Upper lobe of left lung (tissue), 6 donors: ENCODE measurements at regions not wholly inside any gene's neighbourhood (a gene's known extent, or its start where the extent isn't known, plus 50 kb on each side); places are given as distances from the start of the nearest gene placed in this dataset.

Experiments used
- ATAC-seq, 2 donors: fragments of 200-7000 bp; cut with Tn5 transposase; one replicate each; pipeline ENCODE4 v1.9.1; 2022; ENCODE audit warnings: mild to moderate bottlenecking in 2 of 2, moderate library complexity in 2 of 2; ENCODE audit not compliant: low FRiP score in 2 of 2
- DNase-seq, 2 donors: peaks; one replicate each; pipeline ENCODE4 v3.0.0-alpha.2; 2019 to 2020
- H3K27ac ChIP-seq, 4 donors: fragments of 200-600 bp; sonication (generic); one replicate each; pipeline ENCODE4 v1.5.1; 2016 to 2019
- H3K27me3 ChIP-seq, 4 donors: fragments of 200-600 bp; sonication (generic); one replicate each; pipeline ENCODE4 v1.5.1; 2017 to 2019
- H3K36me3 ChIP-seq, 4 donors: fragments of 200-600 bp; sonication (generic); one replicate each; pipeline ENCODE4 v1.5.1; 2016 to 2019
- H3K4me1 ChIP-seq, 4 donors: fragments of 200-600 bp; sonication (generic); one replicate each; pipeline ENCODE4 v1.5.1; 2018 to 2019
- H3K4me3 ChIP-seq, 4 donors: fragments of 200-600 bp; sonication (generic); one replicate each; pipeline ENCODE4 v1.5.1; 2017 to 2019; ENCODE audit warnings: mild to moderate bottlenecking in 2 of 4, moderate library complexity in 1 of 4
- H3K9me3 ChIP-seq, 4 donors: fragments of 200-600 bp; sonication (generic); one replicate each; pipeline ENCODE4 v1.5.1; 2018 to 2019
- CTCF ChIP-seq, 6 experiments: fragments of 450-650 bp in 4 of 6; fragments of 200-600 bp in 2 of 6; sonication (generic) in 2 of 6; IDR thresholded peaks; one replicate each; pipeline ENCODE4 v1.5.1; 2016 to 2019; ENCODE audit warnings: antibody characterized with exemption in 6 of 6
- EP300 ChIP-seq, 4 donors: sonication (generic); formaldehyde crosslinking; IDR thresholded peaks; one replicate each; pipeline ENCODE4 v1.5.1; 2017; ENCODE audit warnings: antibody characterized with exemption in 4 of 4, control low read depth in 2 of 4
- POLR2A ChIP-seq, 4 donors: fragments of 450-650 bp; IDR thresholded peaks; one replicate each; pipeline ENCODE4 v1.5.1; 2016 to 2017; ENCODE audit warnings: antibody characterized with exemption in 4 of 4, mild to moderate bottlenecking in 2 of 4
- POLR2AphosphoS5 ChIP-seq, 2 donors: sonication (generic); formaldehyde crosslinking; IDR thresholded peaks; one replicate each; pipeline ENCODE4 v1.5.1; 2017; ENCODE audit warnings: antibody characterized with exemption in 2 of 2
- WGBS, 2 donors: methylation state at CpG; one replicate each; pipeline ENCODE4 v1.1.5; 2017 to 2018; 5-methylcytosine and 5-hydroxymethylcytosine counted together
- donor health status: DM: no; HTN: no; CAD: no; lungs with moderate emphysema.
- donor health status: DM: no; HTN: yes; CAD: no; lungs with severe emphysema.

- ATAC-seq (no peak), DNase-seq (no peak)
- TF ChIP-seq EP300 (IDR thresholded peaks at IDR 0.05): no peak
- TF ChIP-seq POLR2A (IDR thresholded peaks at IDR 0.05): no peak
- no peak for TF ChIP-seq POLR2AphosphoS5 (IDR thresholded peaks at IDR 0.05)
- no peak for TF ChIP-seq CTCF (IDR thresholded peaks at IDR 0.05)
- no peaks in the 10 kb centered on the region for H3K4me1 ChIP-seq
- no peaks in the 10 kb centered on the region for H3K27me3 ChIP-seq
- no peaks in the 10 kb centered on the region for H3K36me3 ChIP-seq
- WGBS, 2 donors: 74 to 76% methylated on average over 4 of the region's 4 CpGs
- H3K27ac ChIP-seq: no peak overlapping the region
- H3K9me3 ChIP-seq: no peaks in the 10 kb centered on the region
- no peak overlapping the region for H3K4me3 ChIP-seq
Observed at GRCh38 chr6:71524201-71524600, 235.6 kb downstream of the OGFRL1 start.

- DNase-seq (no peak), ATAC-seq (no peak)
- Histone ChIP-seq H3K4me3 (no peak overlapping the region), H3K27ac (no peak overlapping the region), H3K27me3 (no peaks in the 10 kb centered on the region), H3K9me3 (no peaks in the 10 kb centered on the region), H3K4me1 (no peaks in the 10 kb centered on the region), H3K36me3 (no peaks in the 10 kb centered on the region)
- WGBS, 2 donors: 91 to 94% methylated on average over 1 of the region's 1 CpG
- TF ChIP-seq POLR2A (IDR thresholded peaks at IDR 0.05): no peak
- TF ChIP-seq EP300 (IDR thresholded peaks at IDR 0.05): no peak
- no peak for TF ChIP-seq CTCF (IDR thresholded peaks at IDR 0.05)
- TF ChIP-seq POLR2AphosphoS5 (IDR thresholded peaks at IDR 0.05): no peak
Observed at GRCh38 chr6:71527886-71528285, 239.3 kb downstream of the OGFRL1 start.

- Histone ChIP-seq H3K4me1 (no peaks in the 10 kb centered on the region), H3K4me3 (no peak overlapping the region), H3K9me3 (no peaks in the 10 kb centered on the region), H3K36me3 (no peaks in the 10 kb centered on the region), H3K27me3 (no peaks in the 10 kb centered on the region), H3K27ac (no peak overlapping the region)
- DNase-seq (no peak), ATAC-seq (no peak)
- TF ChIP-seq POLR2A (IDR thresholded peaks at IDR 0.05) (no peak), POLR2AphosphoS5 (IDR thresholded peaks at IDR 0.05) (no peak), CTCF (IDR thresholded peaks at IDR 0.05) (no peak), EP300 (IDR thresholded peaks at IDR 0.05) (no peak)
- 58 to 63% methylated on average over 2 of the region's 2 CpGs for WGBS, 2 donors
Observed at GRCh38 chr6:71529026-71529425, 240.4 kb downstream of the OGFRL1 start.

- ATAC-seq (no peak), DNase-seq (no peak)
- 89 to 90% methylated on average over 2 of the region's 2 CpGs for WGBS, 2 donors
- no peaks in the 10 kb centered on the region for H3K36me3 ChIP-seq
- TF ChIP-seq POLR2AphosphoS5 (IDR thresholded peaks at IDR 0.05) (no peak), CTCF (IDR thresholded peaks at IDR 0.05) (no peak), POLR2A (IDR thresholded peaks at IDR 0.05) (no peak), EP300 (IDR thresholded peaks at IDR 0.05) (no peak)
- no peak overlapping the region for H3K4me3 ChIP-seq
- H3K9me3 ChIP-seq: no peaks in the 10 kb centered on the region
- H3K27me3 ChIP-seq: no peaks in the 10 kb centered on the region
- H3K4me1 ChIP-seq: no peaks in the 10 kb centered on the region
- no peak overlapping the region for H3K27ac ChIP-seq
Observed at GRCh38 chr6:71529769-71530168, 241.2 kb downstream of the OGFRL1 start.

- H3K9me3 ChIP-seq: no peaks in the 10 kb centered on the region
- no peaks in the 10 kb centered on the region for H3K27me3 ChIP-seq
- no peak overlapping the region for H3K27ac ChIP-seq
- H3K4me3 ChIP-seq: no peak overlapping the region
- ATAC-seq: no peak
- TF ChIP-seq POLR2A (IDR thresholded peaks at IDR 0.05): no peak
- TF ChIP-seq POLR2AphosphoS5 (IDR thresholded peaks at IDR 0.05): no peak
- no peak for TF ChIP-seq EP300 (IDR thresholded peaks at IDR 0.05)
- no peak for TF ChIP-seq CTCF (IDR thresholded peaks at IDR 0.05)
- no peaks in the 10 kb centered on the region for H3K36me3 ChIP-seq
- no peak for DNase-seq
- no peaks in the 10 kb centered on the region for H3K4me1 ChIP-seq
Observed at GRCh38 chr6:71531006-71531405, 242.4 kb downstream of the OGFRL1 start.
